HL-60/S4 treated with phorbol 12-myristate 13-acetate at 8.2 ng/mL for 4 days and 3 days (cell line): ENCODE measurements at regions not wholly inside any gene's neighbourhood (a gene's known extent, or its start where the extent isn't known, plus 50 kb on each side); places are given as distances from the start of the nearest gene placed in this dataset.
"Not testable (repeated sequence)": the region's sequence is repeated elsewhere in the genome, so short reads cannot be mapped to it uniquely, and the experiment has no call there.

Experiments used
- in situ Hi-C: fragments of 300-500 bp; cut with MboI; formaldehyde crosslinking; loops from 2 replicates; pipeline ENCODE4 v1.15.0; 2022; ENCODE audit warnings: low sequenced_read_pairs

DNA sequence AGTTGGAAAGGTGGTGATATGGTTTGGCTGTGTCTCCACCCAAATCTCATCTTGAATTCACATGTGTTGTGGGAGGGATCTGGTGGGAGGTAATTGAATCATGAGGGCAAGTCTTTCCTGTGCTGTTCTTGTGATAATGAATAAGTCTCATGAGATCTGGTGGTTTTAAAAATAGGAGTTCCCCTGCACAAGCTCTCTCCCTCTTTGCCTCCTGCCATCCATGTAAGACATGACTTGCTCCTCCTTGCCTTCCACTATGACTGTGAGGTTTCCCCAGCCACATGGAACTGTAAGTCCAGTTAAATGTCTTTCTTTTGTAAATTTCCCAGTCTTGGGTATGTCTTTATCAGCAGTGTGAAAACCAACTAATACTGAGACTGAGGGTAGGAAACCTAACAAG, 60.5 kb upstream of the AK4 start:
- in situ Hi-C loops = not testable (repeated sequence)

DNA sequence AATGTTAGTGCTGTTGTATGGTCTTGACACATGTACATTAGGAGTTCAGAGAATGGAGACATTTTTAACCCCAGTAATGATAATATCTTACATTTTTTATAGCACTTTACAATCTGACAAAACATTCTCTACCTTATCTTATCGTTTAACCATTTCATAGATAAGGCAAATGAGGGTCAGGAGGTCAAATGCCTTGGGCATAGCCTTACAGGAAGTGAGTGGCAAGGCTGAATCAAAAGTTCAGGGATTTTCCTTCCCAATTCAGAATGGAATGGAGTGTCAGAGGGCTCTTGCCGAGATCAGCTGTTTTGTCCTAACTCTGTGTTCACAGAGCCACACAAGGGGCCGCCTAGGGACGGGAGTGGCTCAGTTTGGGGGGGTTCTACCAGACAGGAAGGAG, 57.6 kb upstream of the AK4 start:
- in situ Hi-C loops = no loop called here

DNA sequence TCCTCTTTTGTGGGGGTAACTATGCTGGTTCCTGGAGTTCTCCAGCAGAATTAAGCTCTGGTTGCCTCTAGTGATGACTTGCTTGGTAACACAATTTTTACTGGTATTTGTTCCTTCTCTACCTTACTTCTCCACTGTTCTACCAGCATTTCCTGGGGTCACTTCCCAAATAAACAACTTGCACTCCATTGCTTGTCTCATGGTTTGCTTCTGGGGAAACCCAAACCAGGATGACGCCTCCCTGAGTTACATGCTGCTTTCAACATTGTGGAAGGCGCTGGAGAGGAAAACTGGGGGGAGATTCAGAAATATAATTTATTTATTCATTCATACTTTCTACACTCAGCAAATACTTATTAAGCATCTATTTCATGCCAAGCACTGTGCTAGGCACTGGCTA, 55.3 kb upstream of the AK4 start:
- in situ Hi-C loops = no loop called here

- in situ Hi-C loops = no loop called here
Measured at GRCh38 chr1:65097076-65097475, 50.9 kb upstream of the AK4 start.
